Activated CD4-positive, alpha-beta T cell treated with anti-CD3 and anti-CD28 coated beads for 4 hours (primary cell): ENCODE measurements at regions not wholly inside any gene's neighbourhood (a gene's known extent, or its start where the extent isn't known, plus 50 kb on each side); places are given as distances from the start of the nearest gene placed in this dataset.
"Not testable (repeated sequence)": the region's sequence is repeated elsewhere in the genome, so short reads cannot be mapped to it uniquely, and the experiment has no call there.

Source experiments
- DNase-seq, 2 donors: peaks; one replicate each; pipeline ENCODE4 v3.0.0-alpha.2; 2020

GRCh38 chr4:57832083-57832482, 721.9 kb upstream of the IGFBP7 start:
- no peak for DNase-seq

- DNase-seq = no peak
Measured at GRCh38 chr4:57789666-57790065, 679.5 kb upstream of the IGFBP7 start.

- no peak for DNase-seq
Measured at GRCh38 chr4:57777876-57778275, 667.7 kb upstream of the IGFBP7 start.

GRCh38 chr4:57774681-57775080, 664.5 kb upstream of the IGFBP7 start:
- no peak for DNase-seq

GRCh38 chr4:57774171-57774570, 664.0 kb upstream of the IGFBP7 start:
- no peak for DNase-seq

- no peak for DNase-seq
Measured at GRCh38 chr4:57766341-57766740, 656.2 kb upstream of the IGFBP7 start.

GRCh38 chr4:57764856-57765255, 654.7 kb upstream of the IGFBP7 start:
- no peak for DNase-seq

GRCh38 chr4:57763070-57763469, 652.9 kb upstream of the IGFBP7 start:
- no peak for DNase-seq

- DNase-seq = no peak
Measured at GRCh38 chr4:57740625-57741190, 630.5 kb upstream of the IGFBP7 start.

GRCh38 chr4:57736781-57737180, 626.6 kb upstream of the IGFBP7 start:
- no peak for DNase-seq

- no peak for DNase-seq
Measured at GRCh38 chr4:57734104-57734670, 624.0 kb upstream of the IGFBP7 start.

GRCh38 chr4:57729775-57730570, 619.8 kb upstream of the IGFBP7 start:
- not testable (repeated sequence) for DNase-seq

- DNase-seq = no peak
Measured at GRCh38 chr4:57726154-57726553, 616.0 kb upstream of the IGFBP7 start.

GRCh38 chr4:57719456-57719855, 609.3 kb upstream of the IGFBP7 start:
- DNase-seq = no peak

- not testable (repeated sequence) for DNase-seq
Measured at GRCh38 chr4:57714313-57714712, 604.1 kb upstream of the IGFBP7 start.

- no peak for DNase-seq
Measured at GRCh38 chr4:57710053-57710452, 599.9 kb upstream of the IGFBP7 start.

- no peak for DNase-seq
Measured at GRCh38 chr4:57691370-57691769, 581.2 kb upstream of the IGFBP7 start.

GRCh38 chr4:57689693-57690205, 579.6 kb upstream of the IGFBP7 start:
- no peak for DNase-seq

GRCh38 chr4:57682275-57682674, 572.1 kb upstream of the IGFBP7 start:
- DNase-seq = no peak

- no peak for DNase-seq
Measured at GRCh38 chr4:57679969-57680368, 569.8 kb upstream of the IGFBP7 start.

GRCh38 chr4:57676394-57676793, 566.2 kb upstream of the IGFBP7 start:
- no peak for DNase-seq

GRCh38 chr4:57672846-57673433, 562.8 kb upstream of the IGFBP7 start:
- no peak for DNase-seq

- no peak for DNase-seq
Measured at GRCh38 chr4:57668621-57669020, 558.4 kb upstream of the IGFBP7 start.

- DNase-seq = no peak
Measured at GRCh38 chr4:57665806-57666205, 555.6 kb upstream of the IGFBP7 start.
